K562 (cell line): ENCODE measurements at regions not wholly inside any gene's neighbourhood (a gene's known extent, or its start where the extent isn't known, plus 50 kb on each side); places are given as distances from the start of the nearest gene placed in this dataset.

Experiments
- ATAC-seq: fragments of 200-7000 bp; cut with Tn5 transposase; 3 replicates; pipeline ENCODE4 v1.9.1; 2020; ENCODE audit warnings: moderate library complexity
- BruUV-seq: library from RNA; stranded (reverse); fragments of 400-500 nt; replicated peaks from 2 replicates; lab custom pipeline; 2021; lab: Mats Ljungman, UMichigan
- CTCF ChIA-PET: fragments of 300-600 bp; formaldehyde crosslinking; extraction: SDS; loops from one replicate; lab custom pipeline; 2021; ENCODE audit warnings: low intra/inter-chr PET ratio; lab: Yijun Ruan, JAX
- POLR2A ChIA-PET: fragments of 300-600, 350-650 bp; sonication (Branson Sonifier 250); formaldehyde crosslinking; extraction: SDS; loops from one replicate; lab custom pipeline; 2021; ENCODE audit warnings: antibody characterized with exemption, inconsistent platforms; lab: Yijun Ruan, JAX
- DNase-seq, 4 experiments: peaks; one replicate each; pipeline versions ENCODE4 v3.0.0 to v3.0.0-alpha.2; 2011 to 2018; ENCODE audit warnings: low spot score in 3 of 4, mixed read lengths in 3 of 4; ENCODE audit errors: extremely low read depth in 1 of 4
- FAIRE-seq: peaks from 2 replicates; lab custom pipeline; 2011; peaks lifted over from hg19 to GRCh38; lab: Jason Lieb, UNC
- H2AFZ ChIP-seq: 2 replicates; pipeline ENCODE4 v1.6.0; 2011; ENCODE audit warnings: low read depth, low read length, control low read depth, inconsistent platforms
- H3K27ac ChIP-seq: fragments of 200-600 bp; 3 replicates; pipeline ENCODE4 v1.8.0; 2011; ENCODE audit warnings: low read depth, mild to moderate bottlenecking, control low read depth, inconsistent platforms, low read length, moderate library complexity, mixed read lengths; ENCODE audit errors: extremely low read depth
- H3K27me3 ChIP-seq, 2 experiments: fragments of 300-600 bp in 1 of 2; 2 replicates in 1 of 2; 3 replicates in 1 of 2; pipeline versions ENCODE4 v1.6.0 to v1.8.0; 2011; ENCODE audit warnings: inconsistent platforms in 2 of 2, low read length in 2 of 2, mild to moderate bottlenecking in 1 of 2, mixed read lengths in 1 of 2, moderate library complexity in 1 of 2; ENCODE audit not compliant: control insufficient read depth in 2 of 2, insufficient read depth in 2 of 2
- H3K36me3 ChIP-seq: fragments of 300-600 bp; 3 replicates; pipeline ENCODE4 v1.8.0; 2011; ENCODE audit warnings: mild to moderate bottlenecking, low read length, inconsistent platforms; ENCODE audit not compliant: control insufficient read depth, insufficient read depth
- H3K4me1 ChIP-seq, 2 experiments: fragments of 200-600 bp in 1 of 2; replicated peaks in 1 of 2; 2 replicates in 1 of 2; 3 replicates in 1 of 2; pipeline versions ENCODE4 v1.5.1 to v1.8.0; 2011; ENCODE audit warnings: inconsistent platforms in 2 of 2, low read length in 2 of 2, mild to moderate bottlenecking in 1 of 2, mixed read lengths in 1 of 2, moderate library complexity in 1 of 2; ENCODE audit not compliant: control insufficient read depth in 2 of 2, insufficient read depth in 2 of 2
- H3K4me2 ChIP-seq: 2 replicates; pipeline ENCODE4 v1.6.1; 2011; ENCODE audit warnings: low read length, control low read depth, inconsistent platforms, mixed read lengths; ENCODE audit not compliant: insufficient read depth
- H3K4me3 ChIP-seq: fragments of 200-600 bp; sonication (generic), shearing (Covaris generic); 2 replicates; pipeline ENCODE4 v1.5.1; 2016; ENCODE audit warnings: control low read depth, inconsistent platforms
- H3K79me2 ChIP-seq: fragments of 200-600 bp; 3 replicates; pipeline ENCODE4 v1.8.0; 2011; ENCODE audit warnings: low read length, inconsistent platforms; ENCODE audit not compliant: control insufficient read depth, insufficient read depth
- H3K9ac ChIP-seq, 2 experiments: 2 replicates each; pipeline versions ENCODE4 v1.6.0 to v1.6.1; 2011; ENCODE audit warnings: low read depth in 2 of 2, low read length in 2 of 2, control low read depth in 1 of 2, inconsistent platforms in 1 of 2, mild to moderate bottlenecking in 1 of 2, mixed read lengths in 1 of 2; ENCODE audit not compliant: insufficient read depth in 1 of 2
- H3K9me1 ChIP-seq: one replicate; pipeline ENCODE4 v1.6.0; 2011; ENCODE audit warnings: inconsistent platforms, mild to moderate bottlenecking, low read length, moderate library complexity; ENCODE audit not compliant: control insufficient read depth, insufficient read depth
- H3K9me3 ChIP-seq: replicated peaks from 2 replicates; pipeline ENCODE4 v1.5.1; 2011; ENCODE audit warnings: low read depth, low read length, inconsistent platforms; ENCODE audit not compliant: control insufficient read depth, insufficient read depth
- H4K20me1 ChIP-seq: replicated peaks from 2 replicates; pipeline ENCODE4 v1.6.1; 2011; ENCODE audit warnings: low read length, inconsistent platforms, mixed read lengths; ENCODE audit not compliant: control insufficient read depth, insufficient read depth
- YY1 ChIP-seq, 3 experiments: IDR thresholded peaks; 2 replicates each; pipeline ENCODE4 v1.6.1; 2011; ENCODE audit warnings: low read length in 2 of 3, mild to moderate bottlenecking in 2 of 3, moderate library complexity in 2 of 3, borderline replicate concordance in 1 of 3, control low read depth in 1 of 3, low read depth in 1 of 3; ENCODE audit not compliant: insufficient read depth in 3 of 3, insufficient replicate concordance in 2 of 3, control insufficient read depth in 1 of 3, insufficient read length in 1 of 3; ENCODE audit errors: extremely low read depth in 1 of 3
- ZFP36 ChIP-seq: fragments of 150-350 bp; IDR thresholded peaks from 2 replicates; pipeline ENCODE4 v1.6.1; 2018; ENCODE audit warnings: low read length, low read depth; ENCODE audit not compliant: partially characterized antibody
- WGBS: fragments of 100-300 bp; shearing (Covaris generic); methylation state at CpG from one replicate; pipeline ENCODE4 v1.1.6; 2016; ENCODE audit warnings: low coverage, mixed read lengths; ENCODE audit not compliant: insufficient coverage; ENCODE audit errors: missing lambda C conversion rate; 5-methylcytosine and 5-hydroxymethylcytosine counted together
- in situ Hi-C: fragments of 300-500 bp; cut with MboI; formaldehyde crosslinking; loops from 4 replicates; pipeline ENCODE4 v1.15.0; 2018; ENCODE audit warnings: inconsistent platforms, mixed read lengths
- intact Hi-C: fragments of 100-400 bp; cut with micrococcal nuclease; formaldehyde crosslinking; loops from 2 replicates; pipeline ENCODE4 v1.14.2; 2022
- TF ChIP-seq, protein P1 (sequence below): sonication (generic); formaldehyde crosslinking; IDR thresholded peaks from 2 replicates; pipeline ENCODE4 v1.8.0; 2022; ENCODE audit warnings: mild to moderate bottlenecking, missing genetic modification reagents
- TF ChIP-seq, protein P2 (sequence below): sonication (generic); formaldehyde crosslinking; IDR thresholded peaks from 2 replicates; pipeline ENCODE4 v1.8.0; 2022; ENCODE audit warnings: mild to moderate bottlenecking, missing genetic modification reagents

DNA sequence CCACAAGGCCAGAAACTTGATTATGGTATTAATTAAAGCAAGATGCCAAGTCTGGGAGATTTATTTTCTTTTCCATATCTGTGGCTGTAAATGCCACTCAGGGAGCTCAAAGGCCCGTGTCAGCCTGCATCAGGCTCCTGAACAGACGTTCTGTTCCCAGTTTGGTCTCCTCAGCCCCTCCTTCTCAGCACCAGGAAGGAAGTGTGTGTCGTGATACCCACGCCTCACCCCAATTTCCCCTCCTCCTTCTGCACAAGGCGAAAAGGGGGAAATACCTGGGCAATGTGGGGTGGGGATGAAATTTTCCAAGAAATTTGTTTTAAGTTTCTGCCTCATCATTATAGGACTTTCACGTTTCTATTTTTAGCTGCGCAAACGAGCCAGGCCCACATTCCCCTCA is 112.0 kb downstream of the SYF2 start (continued):
- TF ChIP-seq YY1 (IDR thresholded peaks at IDR 0.05; ENCODE audit: borderline replicate concordance in 1 of 3, control insufficient read depth in 1 of 3, extremely low read depth in 1 of 3, insufficient read depth in 3 of 3, insufficient read length in 1 of 3, insufficient replicate concordance in 2 of 3, low read depth in 1 of 3, low read length in 2 of 3) = no peak
- TF ChIP-seq, protein P1, sequence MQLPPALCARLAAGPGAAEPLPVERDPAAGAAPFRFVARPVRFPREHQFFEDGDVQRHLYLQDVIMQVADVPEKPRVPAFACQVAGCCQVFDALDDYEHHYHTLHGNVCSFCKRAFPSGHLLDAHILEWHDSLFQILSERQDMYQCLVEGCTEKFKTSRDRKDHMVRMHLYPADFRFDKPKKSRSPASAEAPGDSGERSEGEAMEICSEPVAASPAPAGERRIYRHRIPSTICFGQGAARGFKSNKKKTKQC (CRISPR knock-in tag) = no peak

DNA sequence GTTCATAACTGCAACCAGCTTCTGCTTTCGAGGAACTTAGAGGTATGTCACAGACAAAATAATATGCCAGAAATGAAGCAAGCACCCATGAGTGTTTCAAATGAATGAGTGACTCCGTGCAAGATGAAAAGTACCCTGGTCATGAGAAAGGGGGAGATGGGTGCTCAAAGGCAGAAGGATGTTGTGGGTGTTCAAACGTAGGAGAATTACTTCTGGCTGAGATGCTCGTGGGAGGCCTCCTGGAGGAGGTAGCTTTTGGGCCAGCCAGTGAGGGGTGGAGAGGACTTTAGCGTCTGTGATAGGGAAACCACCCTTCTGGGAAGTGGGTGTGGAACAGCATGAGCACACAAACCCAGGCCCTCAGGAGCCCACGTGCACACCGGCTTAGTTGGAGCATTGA is 113.8 kb downstream of the SYF2 start:
- no peaks in the 10 kb centered on the region for H3K36me3 ChIP-seq
- TF ChIP-seq, protein P2, sequence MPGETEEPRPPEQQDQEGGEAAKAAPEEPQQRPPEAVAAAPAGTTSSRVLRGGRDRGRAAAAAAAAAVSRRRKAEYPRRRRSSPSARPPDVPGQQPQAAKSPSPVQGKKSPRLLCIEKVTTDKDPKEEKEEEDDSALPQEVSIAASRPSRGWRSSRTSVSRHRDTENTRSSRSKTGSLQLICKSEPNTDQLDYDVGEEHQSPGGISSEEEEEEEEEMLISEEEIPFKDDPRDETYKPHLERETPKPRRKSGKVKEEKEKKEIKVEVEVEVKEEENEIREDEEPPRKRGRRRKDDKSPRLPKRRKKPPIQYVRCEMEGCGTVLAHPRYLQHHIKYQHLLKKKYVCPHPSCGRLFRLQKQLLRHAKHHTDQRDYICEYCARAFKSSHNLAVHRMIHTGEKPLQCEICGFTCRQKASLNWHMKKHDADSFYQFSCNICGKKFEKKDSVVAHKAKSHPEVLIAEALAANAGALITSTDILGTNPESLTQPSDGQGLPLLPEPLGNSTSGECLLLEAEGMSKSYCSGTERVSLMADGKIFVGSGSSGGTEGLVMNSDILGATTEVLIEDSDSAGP (CRISPR knock-in tag) = no peak
- peak; percentile 60 for TF ChIP-seq ZFP36
- DNase-seq (no peak), FAIRE-seq (no peak), ATAC-seq (no peak; the same call in 2 of the 3 replicates)
- H3K4me1 ChIP-seq = no peaks in the 10 kb centered on the region
- H3K4me2 ChIP-seq = no peak overlapping the region
- no peak overlapping the region; a peak in 1 of 4 replicates for H3K9ac ChIP-seq
- intact Hi-C loops (no loop called here), in situ Hi-C loops (no loop called here)
- no peak overlapping the region for H2AFZ ChIP-seq
- no peaks in the 10 kb centered on the region for H3K9me1 ChIP-seq
- no peaks in the 10 kb centered on the region for H3K9me3 ChIP-seq
- no peaks in the 10 kb centered on the region for H4K20me1 ChIP-seq
- H3K79me2 ChIP-seq = no peaks in the 10 kb centered on the region
- CTCF ChIA-PET = no interaction called here
- POLR2A ChIA-PET = interaction anchor here (0.6 to 1.4 kb wide), 4 partner anchors 10 to 139 kb away, joined by 3 to 5 read pairs (median 3); no protein-coding TSS in a partner anchor
- BruUV-seq = no TSS peak
- peaks cover 12 to 28% of the 10 kb centered on the region in 2 experiments for H3K27me3 ChIP-seq
- H3K4me3 ChIP-seq = no peak overlapping the region
- no peak overlapping the region for H3K27ac ChIP-seq
- 8% methylated on average over 7 of the region's 7 CpGs for WGBS
